Heart left ventricle (tissue), 16 donors: ENCODE measurements at regions not wholly inside any gene's neighbourhood (a gene's known extent, or its start where the extent isn't known, plus 50 kb on each side); places are given as distances from the start of the nearest gene placed in this dataset.

Experiments used
- ATAC-seq, 4 donors: fragments of 200-7000 bp; cut with Tn5 transposase; one replicate each; pipeline ENCODE4 v1.9.1; 2020 to 2022; ENCODE audit warnings: moderate library complexity in 4 of 4, mild to moderate bottlenecking in 3 of 4, moderate number of reproducible peaks in 1 of 4
- DNase-seq, 5 donors: peaks; one replicate each; pipeline ENCODE4 v3.0.0-alpha.2; 2020
- H3K27ac ChIP-seq, 12 donors: fragments of 200-600 bp; sonication (generic) in 4 of 12; one replicate each; pipeline versions ENCODE4 v1.5.0 to v1.8.0; 2016 to 2022; ENCODE audit warnings: mild to moderate bottlenecking in 2 of 12
- H3K27me3 ChIP-seq, 9 donors: fragments of 200-600 bp; sonication (generic) in 2 of 9; one replicate each; pipeline versions ENCODE4 v1.5.1 to v1.8.0; 2016 to 2022; ENCODE audit warnings: mild to moderate bottlenecking in 3 of 9
- H3K36me3 ChIP-seq, 9 donors: fragments of 200-600 bp; sonication (generic) in 2 of 9; one replicate each; pipeline versions ENCODE4 v1.5.0 to v1.8.0; 2018 to 2022; ENCODE audit warnings: mild to moderate bottlenecking in 2 of 9
- H3K4me1 ChIP-seq, 12 donors: fragments of 200-600 bp; sonication (generic) in 4 of 12; one replicate each; pipeline versions ENCODE4 v1.5.0 to v1.8.0; 2016 to 2022; ENCODE audit warnings: mild to moderate bottlenecking in 3 of 12
- H3K4me3 ChIP-seq, 12 donors: fragments of 200-600 bp; sonication (generic) in 4 of 12; one replicate each; pipeline versions ENCODE4 v1.5.0 to v1.8.0; 2017 to 2022; ENCODE audit warnings: mild to moderate bottlenecking in 9 of 12, moderate library complexity in 4 of 12
- H3K9me3 ChIP-seq, 12 donors: fragments of 200-600 bp; sonication (generic) in 4 of 12; one replicate each; pipeline versions ENCODE4 v1.5.0 to v1.8.0; 2016 to 2022; ENCODE audit warnings: mild to moderate bottlenecking in 1 of 12
- POLR2A ChIP-seq, 2 donors: fragments of 450-650 bp; IDR thresholded peaks; one replicate each; pipeline ENCODE4 v1.6.1; 2017; ENCODE audit warnings: antibody characterized with exemption in 2 of 2, mild to moderate bottlenecking in 2 of 2, moderate library complexity in 2 of 2
- WGBS, 4 donors: extraction: QIAGEN DNeasy Blood & Tissue Kit in 2 of 4; methylation state at CpG; one replicate each; pipeline versions ENCODE4 v1.1.5 to v1.1.7; 2013 to 2018; 5-methylcytosine and 5-hydroxymethylcytosine counted together
- intact Hi-C, 10 donors: fragments of 100-400 bp; cut with DNase I; formaldehyde crosslinking; loops; one replicate each; pipeline versions ENCODE4 v1.11.1 to v1.14.2; 2022
- TF ChIP-seq, protein P1 (sequence below), 12 donors: fragments of 200-600 bp; sonication (generic) in 4 of 12; IDR thresholded peaks; one replicate each; pipeline versions ENCODE4 v1.5.0 to v1.8.0; 2018 to 2022; ENCODE audit warnings: antibody characterized with exemption in 12 of 12, mild to moderate bottlenecking in 5 of 12
- donor health status: ischemic (EF 13 %, LVEDD 7.1; RV severe dilation, severe dysfunction).
- donor health status: healthy with polysubstance abuse.
- donor health status: DM: no; HTN: yes; CAD: no.
- donor health status: DM: no; HTN: no; CAD: no.
- donor health status: ischemic (EF 25% LVEDD 6.9; RV normal size, moderate dysfunction).
- donor health status: ischemic (EF 25% LVEDD 5.7; RV mildly dilated, moderate dysfunction).
- donor health status: healthy.
- donor health status: DM: yes; HTN: yes; CAD: no.
- donor health status: ischemic (EF 35%, LVEDD 5.7; RV mildly dilated, moderate dysfunction).
- donor health status: nonischemic (EF 11% LVEDD 7.7; RV severe dilation, severe dysfunction).
- donor health status: DM: yes; HTN: yes; CAD: no.
- donor health status: PGD.
- donor health status: ischemic (EF 29% LVEDD 5.4; RV normal size, mild dysfunction).
- donor health status: nonischemic (EF 23%, LVEDD 6.1; RV moderate dilation, normal function).

DNA sequence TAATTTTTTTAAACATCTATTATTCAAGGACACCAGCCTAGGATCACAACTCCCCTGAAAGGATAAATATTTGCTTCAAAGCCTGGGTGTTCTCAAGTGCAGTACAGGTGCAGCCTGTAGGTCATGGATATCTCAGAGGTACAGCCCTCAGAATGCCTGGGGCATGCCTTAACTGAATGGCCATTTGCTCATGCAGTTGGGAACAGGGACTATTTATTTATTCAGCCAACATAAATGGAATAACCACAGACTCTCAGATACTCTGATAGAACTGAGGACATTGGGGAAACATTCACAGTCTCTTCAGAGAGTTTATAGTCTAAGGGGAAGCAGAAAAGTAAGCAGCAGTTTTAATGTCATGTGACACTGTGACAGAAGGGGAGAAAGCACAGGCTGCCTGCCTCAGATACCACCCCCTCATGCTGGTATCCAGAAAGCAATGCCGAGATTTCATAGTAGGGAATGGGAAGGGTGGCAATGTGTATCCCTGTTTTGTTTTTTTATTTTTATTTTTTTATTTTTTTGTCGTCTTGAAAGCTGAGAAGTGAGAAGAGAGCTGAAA is 112.6 kb downstream of the MACIR start:
- no peaks in the 10 kb centered on the region for H3K27me3 ChIP-seq
- intact Hi-C loops, result loop anchor here in 1 of 10 donors (10.0 kb wide), 1 partner anchor 146 kb away; no protein-coding TSS in a partner anchor
- no peak for DNase-seq
- TF ChIP-seq, protein P1, sequence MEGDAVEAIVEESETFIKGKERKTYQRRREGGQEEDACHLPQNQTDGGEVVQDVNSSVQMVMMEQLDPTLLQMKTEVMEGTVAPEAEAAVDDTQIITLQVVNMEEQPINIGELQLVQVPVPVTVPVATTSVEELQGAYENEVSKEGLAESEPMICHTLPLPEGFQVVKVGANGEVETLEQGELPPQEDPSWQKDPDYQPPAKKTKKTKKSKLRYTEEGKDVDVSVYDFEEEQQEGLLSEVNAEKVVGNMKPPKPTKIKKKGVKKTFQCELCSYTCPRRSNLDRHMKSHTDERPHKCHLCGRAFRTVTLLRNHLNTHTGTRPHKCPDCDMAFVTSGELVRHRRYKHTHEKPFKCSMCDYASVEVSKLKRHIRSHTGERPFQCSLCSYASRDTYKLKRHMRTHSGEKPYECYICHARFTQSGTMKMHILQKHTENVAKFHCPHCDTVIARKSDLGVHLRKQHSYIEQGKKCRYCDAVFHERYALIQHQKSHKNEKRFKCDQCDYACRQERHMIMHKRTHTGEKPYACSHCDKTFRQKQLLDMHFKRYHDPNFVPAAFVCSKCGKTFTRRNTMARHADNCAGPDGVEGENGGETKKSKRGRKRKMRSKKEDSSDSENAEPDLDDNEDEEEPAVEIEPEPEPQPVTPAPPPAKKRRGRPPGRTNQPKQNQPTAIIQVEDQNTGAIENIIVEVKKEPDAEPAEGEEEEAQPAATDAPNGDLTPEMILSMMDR (IDR thresholded peaks at IDR 0.05), result no peak
- TF ChIP-seq POLR2A (IDR thresholded peaks at IDR 0.05), result no peak
- H3K4me1 ChIP-seq, result peaks cover 0 to 3% (median 0%) of the 10 kb centered on the region in 12 donors
- H3K27ac ChIP-seq, result no peak overlapping the region
- ATAC-seq, result peak in 1 of 4 donors; percentile 30
- no peak overlapping the region for H3K4me3 ChIP-seq
- no peaks in the 10 kb centered on the region for H3K36me3 ChIP-seq
- peaks cover 0 to 18% (median 0%) of the 10 kb centered on the region in 12 donors for H3K9me3 ChIP-seq
- WGBS, 4 donors, result 33 to 54% (median 40%) methylated on average over 2 of the region's 2 CpGs

- intact Hi-C loops, result loop anchor here in 1 of 10 donors (10.0 kb wide), 1 partner anchor 145 kb away; no protein-coding TSS in a partner anchor
- DNase-seq, result no peak
- whole genome bisulfite sequencing, 4 donors, result 92 to 95% (median 93%) methylated on average over 2 of the region's 2 CpGs
- TF ChIP-seq POLR2A (IDR thresholded peaks at IDR 0.05), result no peak
- TF ChIP-seq, protein P1 (IDR thresholded peaks at IDR 0.05), result no peak
- Histone ChIP-seq H3K27ac (no peak overlapping the region), H3K9me3 (peaks cover 0 to 18% (median 0%) of the 10 kb centered on the region in 12 donors), H3K27me3 (no peaks in the 10 kb centered on the region), H3K4me3 (no peak overlapping the region), H3K36me3 (no peaks in the 10 kb centered on the region), H3K4me1 (peaks cover 0 to 3% (median 0%) of the 10 kb centered on the region in 12 donors)
- no peak for ATAC-seq
Observed at GRCh38 chr5:103369125-103370120, 110.9 kb downstream of the MACIR start.

- H3K4me3 ChIP-seq, result no peak overlapping the region
- DNase-seq (no peak), ATAC-seq (no peak)
- TF ChIP-seq, protein P1 (IDR thresholded peaks at IDR 0.05), result no peak
- no peak for TF ChIP-seq POLR2A (IDR thresholded peaks at IDR 0.05)
- intact Hi-C loops, result no loop called here
- H3K9me3 ChIP-seq, result peaks cover 0 to 18% (median 0%) of the 10 kb centered on the region in 12 donors
- H3K27ac ChIP-seq, result no peak overlapping the region
- no peaks in the 10 kb centered on the region for H3K27me3 ChIP-seq
- no peaks in the 10 kb centered on the region for H3K36me3 ChIP-seq
- peaks cover 0 to 3% (median 0%) of the 10 kb centered on the region in 12 donors for H3K4me1 ChIP-seq
- 89 to 94% (median 93%) methylated on average over 2 of the region's 2 CpGs for WGBS, 4 donors
Observed at GRCh38 chr5:103367702-103368101, 109.1 kb downstream of the MACIR start.
